Right lobe of liver (tissue), 6 donors: ENCODE measurements at regions not wholly inside any gene's neighbourhood (a gene's known extent, or its start where the extent isn't known, plus 50 kb on each side); places are given as distances from the start of the nearest gene placed in this dataset.

Experiments
- ATAC-seq, 4 donors: fragments of 200-7000 bp; cut with Tn5 transposase; one replicate each; pipeline ENCODE4 v1.9.1; 2020; ENCODE audit warnings: mild to moderate bottlenecking in 4 of 4, moderate library complexity in 4 of 4
- DNase-seq, 3 donors: peaks; one replicate each; pipeline ENCODE4 v3.0.0-alpha.2; 2020
- H3K27ac ChIP-seq, 3 donors: fragments of 200-600 bp; one replicate each; pipeline ENCODE4 v1.8.0; 2022
- H3K27me3 ChIP-seq, 2 donors: fragments of 200-600 bp; one replicate each; pipeline ENCODE4 v1.8.0; 2022
- H3K36me3 ChIP-seq, 4 donors: fragments of 200-600 bp; sonication (generic) in 1 of 4; one replicate each; pipeline versions ENCODE4 v1.5.1 to v1.8.0; 2017 to 2022; ENCODE audit warnings: control low read depth in 1 of 4
- H3K4me1 ChIP-seq, 4 donors: fragments of 200-600 bp; sonication (generic) in 1 of 4; one replicate each; pipeline versions ENCODE4 v1.5.1 to v1.8.0; 2017 to 2022; ENCODE audit warnings: control low read depth in 1 of 4
- H3K4me3 ChIP-seq, 3 donors: fragments of 200-600 bp; one replicate each; pipeline ENCODE4 v1.8.0; 2022
- H3K9me3 ChIP-seq, 4 donors: fragments of 200-600 bp; sonication (generic) in 1 of 4; one replicate each; pipeline versions ENCODE4 v1.5.1 to v1.8.0; 2017 to 2022; ENCODE audit warnings: control low read depth in 1 of 4
- POLR2A ChIP-seq: fragments of 450-650 bp; IDR thresholded peaks from one replicate; pipeline ENCODE4 v1.6.1; 2017; ENCODE audit warnings: antibody characterized with exemption, mild to moderate bottlenecking
- WGBS: methylation state at CpG from one replicate; pipeline ENCODE4 v1.1.6; 2018; ENCODE audit warnings: low coverage, low lambda C conversion rate; ENCODE audit not compliant: insufficient coverage; ENCODE audit errors: missing lambda C conversion rate; 5-methylcytosine and 5-hydroxymethylcytosine counted together
- intact Hi-C, 2 donors: fragments of 100-400 bp; cut with DNase I; formaldehyde crosslinking; loops; one replicate each; pipeline versions ENCODE4 v1.11.2 to v1.14.1; 2022
- TF ChIP-seq, protein P1 (sequence below), 4 donors: fragments of 200-600 bp in 3 of 4; fragments of 450-650 bp in 1 of 4; IDR thresholded peaks; one replicate each; pipeline versions ENCODE4 v1.5.1 to v1.8.0; 2016 to 2022; ENCODE audit warnings: antibody characterized with exemption in 4 of 4, mild to moderate bottlenecking in 2 of 4
- donor health status: DM: no; HTN: yes; CAD: no.
- donor health status: DM: no; HTN: no; CAD: no.
- donor health status: DM: no; HTN: no; CAD: no.
- donor health status: DM: no; HTN: yes; CAD: no.
- donor health status: DM: no; HTN: yes; CAD: no.

DNA sequence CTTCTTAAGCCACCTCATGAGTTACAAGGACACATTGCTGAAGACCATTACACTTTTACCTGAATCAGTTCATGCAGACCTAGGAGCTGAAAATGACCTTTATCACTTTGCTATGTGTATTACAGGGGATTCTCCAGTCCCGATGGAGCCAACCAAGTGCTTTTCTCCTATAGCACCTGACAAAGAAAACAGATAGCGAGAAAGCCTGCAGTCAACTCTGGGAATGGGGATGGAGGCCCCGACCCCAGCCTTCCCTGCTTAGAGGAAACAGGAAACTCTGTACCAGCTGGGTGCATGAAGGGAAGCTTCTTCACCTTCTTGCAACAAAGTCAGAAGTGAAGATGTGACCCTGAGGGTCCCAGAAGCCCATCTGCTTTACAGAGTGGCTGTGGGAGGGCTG lies 168.3 kb upstream of the SEMA6D start:
- intact Hi-C loops, result no loop called here
- no peak overlapping the region for H3K4me3 ChIP-seq
- no peaks in the 10 kb centered on the region for H3K9me3 ChIP-seq
- DNase-seq, result no peak
- no peaks in the 10 kb centered on the region for H3K36me3 ChIP-seq
- 30% methylated on average over 3 of the region's 3 CpGs for WGBS
- H3K27me3 ChIP-seq, result no peaks in the 10 kb centered on the region
- no peak overlapping the region for H3K27ac ChIP-seq
- no peaks in the 10 kb centered on the region for H3K4me1 ChIP-seq
- no peak for ATAC-seq
- no peak for TF ChIP-seq POLR2A
- TF ChIP-seq, protein P1, sequence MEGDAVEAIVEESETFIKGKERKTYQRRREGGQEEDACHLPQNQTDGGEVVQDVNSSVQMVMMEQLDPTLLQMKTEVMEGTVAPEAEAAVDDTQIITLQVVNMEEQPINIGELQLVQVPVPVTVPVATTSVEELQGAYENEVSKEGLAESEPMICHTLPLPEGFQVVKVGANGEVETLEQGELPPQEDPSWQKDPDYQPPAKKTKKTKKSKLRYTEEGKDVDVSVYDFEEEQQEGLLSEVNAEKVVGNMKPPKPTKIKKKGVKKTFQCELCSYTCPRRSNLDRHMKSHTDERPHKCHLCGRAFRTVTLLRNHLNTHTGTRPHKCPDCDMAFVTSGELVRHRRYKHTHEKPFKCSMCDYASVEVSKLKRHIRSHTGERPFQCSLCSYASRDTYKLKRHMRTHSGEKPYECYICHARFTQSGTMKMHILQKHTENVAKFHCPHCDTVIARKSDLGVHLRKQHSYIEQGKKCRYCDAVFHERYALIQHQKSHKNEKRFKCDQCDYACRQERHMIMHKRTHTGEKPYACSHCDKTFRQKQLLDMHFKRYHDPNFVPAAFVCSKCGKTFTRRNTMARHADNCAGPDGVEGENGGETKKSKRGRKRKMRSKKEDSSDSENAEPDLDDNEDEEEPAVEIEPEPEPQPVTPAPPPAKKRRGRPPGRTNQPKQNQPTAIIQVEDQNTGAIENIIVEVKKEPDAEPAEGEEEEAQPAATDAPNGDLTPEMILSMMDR (IDR thresholded peaks at IDR 0.05), result no peak

DNA sequence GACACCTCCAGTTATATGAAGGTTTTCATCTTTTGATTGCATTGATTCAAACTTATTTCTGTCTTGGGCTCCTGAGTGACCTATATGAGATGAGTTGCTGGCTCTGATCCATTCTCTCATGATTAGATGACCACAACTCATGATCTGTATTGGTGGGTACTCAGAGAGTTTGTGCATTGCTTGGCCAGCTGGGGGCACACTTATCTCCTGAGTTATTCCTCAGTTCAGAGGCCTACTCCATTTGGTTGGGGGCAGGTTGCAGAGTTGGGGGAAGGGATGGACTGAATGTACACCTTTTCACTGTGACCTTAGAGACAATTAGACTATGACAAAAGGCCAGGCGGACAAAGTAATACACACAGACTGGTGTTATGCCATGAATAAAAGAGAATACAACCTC lies 166.2 kb upstream of the SEMA6D start:
- H3K9me3 ChIP-seq, result no peaks in the 10 kb centered on the region

DNA sequence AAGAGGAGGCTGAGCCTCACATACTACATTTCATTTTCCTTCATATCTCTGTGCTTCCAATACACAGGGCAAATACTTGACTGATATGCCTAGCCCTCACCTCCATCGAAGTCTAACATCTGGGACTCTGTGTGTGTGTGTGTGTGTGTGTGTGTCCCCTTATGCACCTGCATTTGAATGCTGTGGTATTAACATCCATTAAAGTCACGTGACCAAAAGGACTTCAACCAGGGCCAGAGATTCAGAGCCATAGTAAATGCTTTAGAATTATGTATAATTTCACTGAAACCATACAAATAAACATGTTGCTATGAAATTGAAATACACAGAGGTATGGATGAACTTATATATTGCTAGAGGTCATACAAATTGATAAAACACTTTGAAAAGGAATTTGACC lies 165.8 kb upstream of the SEMA6D start:
- Histone ChIP-seq H3K27ac (no peak overlapping the region), H3K27me3 (no peaks in the 10 kb centered on the region), H3K4me3 (no peak overlapping the region), H3K9me3 (no peaks in the 10 kb centered on the region), H3K4me1 (no peaks in the 10 kb centered on the region), H3K36me3 (no peaks in the 10 kb centered on the region)
- ATAC-seq, result no peak
- intact Hi-C loops, result no loop called here
- DNase-seq, result no peak
- TF ChIP-seq, protein P1 (IDR thresholded peaks at IDR 0.05), result no peak
- no peak for TF ChIP-seq POLR2A
- 64% methylated on average over 1 of the region's 2 CpGs for WGBS

More for the DNA sequence above, 166.2 kb upstream of the SEMA6D start:
- WGBS, result 89% methylated on average over 1 of the region's 1 CpG
- Histone ChIP-seq H3K27ac (no peak overlapping the region), H3K4me3 (no peak overlapping the region), H3K4me1 (no peaks in the 10 kb centered on the region), H3K36me3 (no peaks in the 10 kb centered on the region), H3K27me3 (no peaks in the 10 kb centered on the region)
- TF ChIP-seq, protein P1 (IDR thresholded peaks at IDR 0.05), result no peak
- TF ChIP-seq POLR2A, result no peak
- DNase-seq (no peak), ATAC-seq (no peak)
- intact Hi-C loops, result no loop called here

DNA sequence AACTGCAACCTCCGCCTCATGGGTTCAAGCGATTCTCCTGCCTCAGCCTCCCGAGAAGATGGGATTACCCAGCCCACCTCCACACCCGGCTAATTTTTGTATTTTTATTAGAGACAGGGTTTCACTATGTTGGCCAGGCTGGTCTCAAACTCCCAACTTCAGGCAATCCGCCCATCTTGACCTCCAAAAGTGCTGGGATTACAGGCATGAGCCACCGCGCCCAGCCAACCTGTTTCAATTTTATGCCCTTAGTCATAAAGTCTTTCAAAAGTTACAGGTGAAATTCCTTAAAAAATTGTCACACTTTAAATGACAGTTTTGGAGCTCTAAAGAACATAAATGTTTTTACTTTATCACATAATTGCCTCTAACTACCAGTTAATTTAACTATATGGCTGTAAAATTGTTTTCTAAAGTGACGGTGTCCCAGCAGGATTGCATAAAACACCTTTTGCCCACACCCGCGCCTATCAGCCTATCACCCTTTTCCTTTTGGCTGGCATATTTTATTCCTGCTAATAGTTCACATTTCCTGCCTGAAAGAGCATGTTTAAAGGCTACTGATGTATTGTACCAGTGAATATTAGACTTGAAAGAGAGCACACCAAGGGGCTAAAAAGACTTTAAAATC lies 164.2 kb upstream of the SEMA6D start:
- no peak for ATAC-seq
- WGBS, result 78% methylated on average over 10 of the region's 10 CpGs

More for the DNA sequence above, 164.2 kb upstream of the SEMA6D start:
- intact Hi-C loops, result no loop called here
- Histone ChIP-seq H3K36me3 (no peaks in the 10 kb centered on the region), H3K9me3 (no peaks in the 10 kb centered on the region), H3K4me1 (no peaks in the 10 kb centered on the region), H3K27me3 (no peaks in the 10 kb centered on the region), H3K27ac (no peak overlapping the region), H3K4me3 (no peak overlapping the region)
- TF ChIP-seq, protein P1 (IDR thresholded peaks at IDR 0.05), result no peak
- no peak for TF ChIP-seq POLR2A
- no peak for DNase-seq
